Stimulated activated effector memory CD8-positive, alpha-beta T cell treated with anti-CD3 and anti-CD28 coated beads, Interleukin-12 subunit alpha, Interleukin-12 subunit beta, amount 100 ng/mL, for 72 hours (primary cell): ENCODE measurements at regions not wholly inside any gene's neighbourhood (a gene's known extent, or its start where the extent isn't known, plus 50 kb on each side); places are given as distances from the start of the nearest gene placed in this dataset.
"Not testable (repeated sequence)": the region's sequence is repeated elsewhere in the genome, so short reads cannot be mapped to it uniquely, and the experiment has no call there.

ENCODE experiments used
- ATAC-seq: fragments of 150-1000 bp; cut with Tn5 transposase; 2 replicates; pipeline ENCODE4 v1.10.0; 2021
- DNase-seq, 2 donors: peaks; one replicate each; pipeline ENCODE4 v3.0.0; 2021 to 2022; ENCODE audit warnings: low spot score in 2 of 2
- H3K27ac Mint-ChIP-seq: one replicate; pipeline ENCODE4 v1.8.0; 2022; ENCODE audit warnings: mild to moderate bottlenecking, mixed read lengths
- H3K36me3 Mint-ChIP-seq: one replicate; pipeline ENCODE4 v1.8.0; 2022; ENCODE audit warnings: mild to moderate bottlenecking, mixed read lengths
- H3K4me1 Mint-ChIP-seq: one replicate; pipeline ENCODE4 v1.8.0; 2022; ENCODE audit warnings: mixed read lengths
- H3K4me3 Mint-ChIP-seq: one replicate; pipeline ENCODE4 v1.8.0; 2022; ENCODE audit warnings: mild to moderate bottlenecking, mixed read lengths
- H3K9me3 Mint-ChIP-seq: one replicate; pipeline ENCODE4 v1.8.0; 2022; ENCODE audit warnings: mixed read lengths

- Mint-ChIP-seq H3K4me3 (no peak overlapping the region), H3K4me1 (peaks cover 5% of the 10 kb centered on the region), H3K27ac (no peak overlapping the region), H3K9me3 (no peaks in the 10 kb centered on the region), H3K36me3 (no peaks in the 10 kb centered on the region)
- no peak for ATAC-seq
- DNase-seq = no peak
Observed at GRCh38 chr18:57965246-57965645, 78.8 kb upstream of the NEDD4L start.

GRCh38 chr18:57961876-57962505 is 82.0 kb upstream of the NEDD4L start:
- H3K36me3 Mint-ChIP-seq = no peaks in the 10 kb centered on the region

GRCh38 chr18:57961411-57961810 is 82.6 kb upstream of the NEDD4L start:
- Mint-ChIP-seq H3K4me1 (no peaks in the 10 kb centered on the region), H3K9me3 (no peaks in the 10 kb centered on the region), H3K27ac (no peak overlapping the region), H3K36me3 (no peaks in the 10 kb centered on the region), H3K4me3 (no peak overlapping the region)
- no peak for ATAC-seq
- no peak for DNase-seq

More at GRCh38 chr18:57961876-57962505, 82.0 kb upstream of the NEDD4L start:
- Mint-ChIP-seq H3K9me3 (no peaks in the 10 kb centered on the region), H3K4me1 (no peaks in the 10 kb centered on the region), H3K27ac (no peak overlapping the region), H3K4me3 (no peak overlapping the region)
- no peak for ATAC-seq
- DNase-seq = no peak

- DNase-seq = no peak
Observed at GRCh38 chr18:57959278-57959677, 84.7 kb upstream of the NEDD4L start.

GRCh38 chr18:57957210-57957609 is 86.8 kb upstream of the NEDD4L start:
- Mint-ChIP-seq H3K9me3 (no peaks in the 10 kb centered on the region), H3K4me1 (no peaks in the 10 kb centered on the region), H3K36me3 (no peaks in the 10 kb centered on the region), H3K27ac (no peak overlapping the region), H3K4me3 (no peak overlapping the region)
- ATAC-seq (no peak), DNase-seq (no peak)

More at GRCh38 chr18:57959278-57959677, 84.7 kb upstream of the NEDD4L start:
- no peak overlapping the region for H3K27ac Mint-ChIP-seq
- H3K36me3 Mint-ChIP-seq = no peaks in the 10 kb centered on the region
- no peaks in the 10 kb centered on the region for H3K4me1 Mint-ChIP-seq
- H3K4me3 Mint-ChIP-seq = no peak overlapping the region
- H3K9me3 Mint-ChIP-seq = no peaks in the 10 kb centered on the region
- ATAC-seq = peak; percentile 55

- Mint-ChIP-seq H3K9me3 (no peaks in the 10 kb centered on the region), H3K4me3 (no peak overlapping the region), H3K36me3 (no peaks in the 10 kb centered on the region), H3K4me1 (no peaks in the 10 kb centered on the region), H3K27ac (no peak overlapping the region)
- no peak for DNase-seq
- no peak for ATAC-seq
Observed at GRCh38 chr18:57956491-57956890, 87.5 kb upstream of the NEDD4L start.

- DNase-seq (no peak), ATAC-seq (no peak)
- Mint-ChIP-seq H3K9me3 (no peaks in the 10 kb centered on the region), H3K27ac (no peak overlapping the region), H3K36me3 (no peaks in the 10 kb centered on the region), H3K4me1 (no peaks in the 10 kb centered on the region), H3K4me3 (no peak overlapping the region)
Observed at GRCh38 chr18:57954935-57955334, 89.1 kb upstream of the NEDD4L start.

GRCh38 chr18:57953883-57954282 is 90.1 kb upstream of the NEDD4L start:
- Mint-ChIP-seq H3K4me1 (no peaks in the 10 kb centered on the region), H3K36me3 (no peaks in the 10 kb centered on the region), H3K27ac (no peak overlapping the region), H3K4me3 (no peak overlapping the region), H3K9me3 (no peaks in the 10 kb centered on the region)
- ATAC-seq (no peak), DNase-seq (no peak)

- Mint-ChIP-seq H3K27ac (no peak overlapping the region), H3K9me3 (no peaks in the 10 kb centered on the region), H3K4me3 (no peak overlapping the region), H3K4me1 (no peaks in the 10 kb centered on the region), H3K36me3 (no peaks in the 10 kb centered on the region)
- DNase-seq (no peak), ATAC-seq (no peak)
Observed at GRCh38 chr18:57951999-57952774, 91.8 kb upstream of the NEDD4L start.

- Mint-ChIP-seq H3K27ac (no peak overlapping the region), H3K4me1 (no peaks in the 10 kb centered on the region), H3K9me3 (no peaks in the 10 kb centered on the region), H3K36me3 (no peaks in the 10 kb centered on the region), H3K4me3 (no peak overlapping the region)
- ATAC-seq (no peak), DNase-seq (no peak)
Observed at GRCh38 chr18:57951117-57951796, 92.8 kb upstream of the NEDD4L start.

- no peaks in the 10 kb centered on the region for H3K36me3 Mint-ChIP-seq
- H3K27ac Mint-ChIP-seq = no peak overlapping the region
- DNase-seq (no peak), ATAC-seq (peak; percentile 24)
- no peak overlapping the region for H3K4me3 Mint-ChIP-seq
- no peaks in the 10 kb centered on the region for H3K4me1 Mint-ChIP-seq
- no peaks in the 10 kb centered on the region for H3K9me3 Mint-ChIP-seq
Observed at GRCh38 chr18:57950542-57950941, 93.5 kb upstream of the NEDD4L start.

GRCh38 chr18:57949335-57949734 is 94.7 kb upstream of the NEDD4L start:
- DNase-seq, H3K36me3 Mint-ChIP-seq, H3K4me1 Mint-ChIP-seq, H3K9me3 Mint-ChIP-seq, H3K4me3 Mint-ChIP-seq, H3K27ac Mint-ChIP-seq, ATAC-seq: not testable (repeated sequence)

- Mint-ChIP-seq H3K4me1 (no peaks in the 10 kb centered on the region), H3K4me3 (no peak overlapping the region), H3K9me3 (no peaks in the 10 kb centered on the region), H3K36me3 (no peaks in the 10 kb centered on the region), H3K27ac (no peak overlapping the region)
- ATAC-seq (no peak), DNase-seq (no peak)
Observed at GRCh38 chr18:57947117-57947516, 96.9 kb upstream of the NEDD4L start.

- no peak overlapping the region for H3K4me3 Mint-ChIP-seq
Observed at GRCh38 chr18:57943723-57944122, 100.3 kb upstream of the NEDD4L start.

GRCh38 chr18:57942493-57942892 is 101.5 kb upstream of the NEDD4L start:
- ATAC-seq (no peak), DNase-seq (no peak)
- no peaks in the 10 kb centered on the region for H3K9me3 Mint-ChIP-seq
- H3K27ac Mint-ChIP-seq = no peak overlapping the region
- H3K4me1 Mint-ChIP-seq = no peaks in the 10 kb centered on the region
- H3K4me3 Mint-ChIP-seq = no peak overlapping the region
- no peaks in the 10 kb centered on the region for H3K36me3 Mint-ChIP-seq

More at GRCh38 chr18:57943723-57944122, 100.3 kb upstream of the NEDD4L start:
- no peak for ATAC-seq
- Mint-ChIP-seq H3K4me1 (no peaks in the 10 kb centered on the region), H3K36me3 (no peaks in the 10 kb centered on the region), H3K27ac (no peak overlapping the region), H3K9me3 (no peaks in the 10 kb centered on the region)
- DNase-seq = no peak
